ENCODE measurements at regions not wholly inside any gene's neighbourhood (a gene's known extent, or its start where the extent isn't known, plus 50 kb on each side); places are given as distances from the start of the nearest gene placed in this dataset.

DNA sequence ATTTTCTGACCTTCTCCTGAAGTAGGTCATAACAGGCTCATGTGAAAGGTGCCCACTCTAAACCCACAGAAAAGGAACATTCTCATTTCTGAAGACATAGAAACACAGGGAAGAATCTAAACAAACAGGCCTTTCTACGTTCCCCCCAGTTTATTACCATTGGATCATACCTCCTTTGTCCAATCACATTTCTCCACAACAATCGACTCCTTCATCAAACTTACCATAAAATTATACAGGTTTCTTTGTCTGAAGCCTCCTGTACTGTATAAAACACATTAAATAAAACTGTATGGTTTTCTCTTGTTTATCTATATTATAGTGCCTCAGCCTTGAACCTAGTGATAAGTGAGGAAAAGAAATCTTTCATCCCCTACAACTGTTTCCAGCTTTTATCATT, 340.7 kb downstream of the ENC1 start:
- Histone ChIP-seq H3K9me2 (ENCODE audit: insufficient read depth) (peaks cover 9% of the 10 kb centered on the region), H3K4me3 (no peak overlapping the region), H4K20me1 (replicated peaks; ENCODE audit: insufficient read depth) (no peaks in the 10 kb centered on the region), H3K27me3 (ENCODE audit: insufficient read depth) (no peaks in the 10 kb centered on the region), H2AFZ (no peak overlapping the region), H3K36me3 (ENCODE audit: insufficient read depth) (no peaks in the 10 kb centered on the region), H3F3A (replicated peaks; ENCODE audit: low read depth) (no peaks in the 10 kb centered on the region), H3K27ac (ENCODE audit: low read depth) (no peak overlapping the region), H3K4me2 (no peak overlapping the region), H3K79me2 (replicated peaks; ENCODE audit: insufficient read depth) (no peaks in the 10 kb centered on the region), H3K4me1 (ENCODE audit: insufficient read depth) (no peaks in the 10 kb centered on the region)
- ATAC-seq (no peak), DNase-seq (ENCODE audit: low spot score) (no peak)
- Mint-ChIP-seq H3K9me3 (no peaks in the 10 kb centered on the region), H3K36me3 (ENCODE audit: low read depth) (no peaks in the 10 kb centered on the region), H3K27ac (no peak overlapping the region), H3K4me3 (no peak overlapping the region), H3K27me3 (ENCODE audit: insufficient read depth, low read depth, poor library complexity) (peaks cover 2% of the 10 kb centered on the region), H3K4me1 (no peaks in the 10 kb centered on the region)
- TF ChIP-seq CREB1 (CRISPR knock-in tag; IDR thresholded peaks at IDR 0.05; ENCODE audit: low read depth) (no peak), EZH2 (IDR thresholded peaks at IDR 0.05; ENCODE audit: low read depth, unreplicated experiment) (no peak), ZNF331 (CRISPR knock-in tag; IDR thresholded peaks at IDR 0.05; ENCODE audit: low read depth) (no peak)
- TF ChIP-seq, protein P1, sequence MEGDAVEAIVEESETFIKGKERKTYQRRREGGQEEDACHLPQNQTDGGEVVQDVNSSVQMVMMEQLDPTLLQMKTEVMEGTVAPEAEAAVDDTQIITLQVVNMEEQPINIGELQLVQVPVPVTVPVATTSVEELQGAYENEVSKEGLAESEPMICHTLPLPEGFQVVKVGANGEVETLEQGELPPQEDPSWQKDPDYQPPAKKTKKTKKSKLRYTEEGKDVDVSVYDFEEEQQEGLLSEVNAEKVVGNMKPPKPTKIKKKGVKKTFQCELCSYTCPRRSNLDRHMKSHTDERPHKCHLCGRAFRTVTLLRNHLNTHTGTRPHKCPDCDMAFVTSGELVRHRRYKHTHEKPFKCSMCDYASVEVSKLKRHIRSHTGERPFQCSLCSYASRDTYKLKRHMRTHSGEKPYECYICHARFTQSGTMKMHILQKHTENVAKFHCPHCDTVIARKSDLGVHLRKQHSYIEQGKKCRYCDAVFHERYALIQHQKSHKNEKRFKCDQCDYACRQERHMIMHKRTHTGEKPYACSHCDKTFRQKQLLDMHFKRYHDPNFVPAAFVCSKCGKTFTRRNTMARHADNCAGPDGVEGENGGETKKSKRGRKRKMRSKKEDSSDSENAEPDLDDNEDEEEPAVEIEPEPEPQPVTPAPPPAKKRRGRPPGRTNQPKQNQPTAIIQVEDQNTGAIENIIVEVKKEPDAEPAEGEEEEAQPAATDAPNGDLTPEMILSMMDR (conservative IDR thresholded peaks at IDR 0.05; ENCODE audit: low read depth in 2 of 2): no peak

DNA sequence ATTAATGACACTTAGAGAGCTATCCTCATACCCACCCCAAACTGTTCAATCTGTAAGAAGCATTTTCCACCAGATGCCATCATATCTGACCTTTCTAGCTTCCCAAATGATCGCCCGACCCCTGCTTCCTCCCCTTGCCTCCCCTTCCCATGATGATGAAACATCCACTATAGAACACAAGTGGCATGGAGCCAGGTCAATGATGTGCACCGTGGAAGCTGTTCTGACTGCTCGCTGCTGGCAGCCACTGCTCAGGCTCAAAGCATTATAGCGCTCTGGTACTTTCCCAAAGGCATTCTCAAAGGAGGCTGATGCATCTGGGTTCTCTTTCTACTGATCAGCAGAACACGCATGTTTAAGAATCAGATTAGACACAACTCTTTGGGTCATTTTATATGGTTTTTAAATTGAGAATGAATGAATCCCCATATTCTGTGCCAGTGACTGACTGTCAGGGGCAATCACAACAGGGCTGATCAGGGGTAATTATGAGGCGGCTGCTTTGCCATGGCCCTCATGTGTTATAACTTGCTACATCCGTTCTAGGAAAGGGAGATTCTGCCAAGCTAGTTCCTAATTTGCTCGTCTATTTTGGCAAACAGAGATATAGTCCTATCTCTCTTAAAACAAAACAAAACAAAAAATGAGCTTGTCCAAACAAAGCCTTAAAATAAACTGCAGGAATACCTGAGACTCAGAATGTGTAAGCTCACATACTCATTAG, 343.7 kb downstream of the ENC1 start:
- H3F3A ChIP-seq (replicated peaks; ENCODE audit: low read depth): no peaks in the 10 kb centered on the region
- no peak overlapping the region for H3K4me3 ChIP-seq
- no peak for ATAC-seq
- peaks cover 4% of the 10 kb centered on the region for H3K27me3 Mint-ChIP-seq (ENCODE audit: insufficient read depth, low read depth, poor library complexity)
- H3K27ac Mint-ChIP-seq: no peak overlapping the region
- no peak overlapping the region for H3K4me3 Mint-ChIP-seq
- no peaks in the 10 kb centered on the region for H3K4me1 Mint-ChIP-seq
- no peaks in the 10 kb centered on the region for H3K27me3 ChIP-seq (ENCODE audit: insufficient read depth)
- H3K27ac ChIP-seq (ENCODE audit: low read depth): no peak overlapping the region
- H3K9me3 Mint-ChIP-seq: no peaks in the 10 kb centered on the region
- H3K9me2 ChIP-seq (ENCODE audit: insufficient read depth): peaks cover 6% of the 10 kb centered on the region; the same call in 1 of the 2 replicates
- H2AFZ ChIP-seq: no peak overlapping the region
- H4K20me1 ChIP-seq (replicated peaks; ENCODE audit: insufficient read depth): no peaks in the 10 kb centered on the region
- no peaks in the 10 kb centered on the region for H3K36me3 Mint-ChIP-seq (ENCODE audit: low read depth)
- no peak overlapping the region for H3K4me2 ChIP-seq
- H3K79me2 ChIP-seq (replicated peaks; ENCODE audit: insufficient read depth): no peaks in the 10 kb centered on the region
- DNase-seq (ENCODE audit: low spot score): no peak
- H3K4me1 ChIP-seq (ENCODE audit: insufficient read depth): no peaks in the 10 kb centered on the region
- no peaks in the 10 kb centered on the region for H3K36me3 ChIP-seq (ENCODE audit: insufficient read depth)
- no peak for TF ChIP-seq ZNF114 (CRISPR knock-in tag; IDR thresholded peaks at IDR 0.05)
- no peak for TF ChIP-seq STAT1 (IDR thresholded peaks at IDR 0.05; ENCODE audit: unreplicated experiment)
- no peak for TF ChIP-seq ZNF331 (CRISPR knock-in tag; IDR thresholded peaks at IDR 0.05; ENCODE audit: low read depth)
- TF ChIP-seq, protein P2, sequence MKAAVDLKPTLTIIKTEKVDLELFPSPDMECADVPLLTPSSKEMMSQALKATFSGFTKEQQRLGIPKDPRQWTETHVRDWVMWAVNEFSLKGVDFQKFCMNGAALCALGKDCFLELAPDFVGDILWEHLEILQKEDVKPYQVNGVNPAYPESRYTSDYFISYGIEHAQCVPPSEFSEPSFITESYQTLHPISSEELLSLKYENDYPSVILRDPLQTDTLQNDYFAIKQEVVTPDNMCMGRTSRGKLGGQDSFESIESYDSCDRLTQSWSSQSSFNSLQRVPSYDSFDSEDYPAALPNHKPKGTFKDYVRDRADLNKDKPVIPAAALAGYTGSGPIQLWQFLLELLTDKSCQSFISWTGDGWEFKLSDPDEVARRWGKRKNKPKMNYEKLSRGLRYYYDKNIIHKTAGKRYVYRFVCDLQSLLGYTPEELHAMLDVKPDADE (IDR thresholded peaks at IDR 0.05): no peak
- TF ChIP-seq JUNB (IDR thresholded peaks at IDR 0.05; ENCODE audit: unreplicated experiment): no peak
- TF ChIP-seq, protein P1 (conservative IDR thresholded peaks at IDR 0.05; ENCODE audit: low read depth in 2 of 2): no peak
- no peak for TF ChIP-seq EZH2 (IDR thresholded peaks at IDR 0.05; ENCODE audit: low read depth, unreplicated experiment)
- TF ChIP-seq, protein P3, sequence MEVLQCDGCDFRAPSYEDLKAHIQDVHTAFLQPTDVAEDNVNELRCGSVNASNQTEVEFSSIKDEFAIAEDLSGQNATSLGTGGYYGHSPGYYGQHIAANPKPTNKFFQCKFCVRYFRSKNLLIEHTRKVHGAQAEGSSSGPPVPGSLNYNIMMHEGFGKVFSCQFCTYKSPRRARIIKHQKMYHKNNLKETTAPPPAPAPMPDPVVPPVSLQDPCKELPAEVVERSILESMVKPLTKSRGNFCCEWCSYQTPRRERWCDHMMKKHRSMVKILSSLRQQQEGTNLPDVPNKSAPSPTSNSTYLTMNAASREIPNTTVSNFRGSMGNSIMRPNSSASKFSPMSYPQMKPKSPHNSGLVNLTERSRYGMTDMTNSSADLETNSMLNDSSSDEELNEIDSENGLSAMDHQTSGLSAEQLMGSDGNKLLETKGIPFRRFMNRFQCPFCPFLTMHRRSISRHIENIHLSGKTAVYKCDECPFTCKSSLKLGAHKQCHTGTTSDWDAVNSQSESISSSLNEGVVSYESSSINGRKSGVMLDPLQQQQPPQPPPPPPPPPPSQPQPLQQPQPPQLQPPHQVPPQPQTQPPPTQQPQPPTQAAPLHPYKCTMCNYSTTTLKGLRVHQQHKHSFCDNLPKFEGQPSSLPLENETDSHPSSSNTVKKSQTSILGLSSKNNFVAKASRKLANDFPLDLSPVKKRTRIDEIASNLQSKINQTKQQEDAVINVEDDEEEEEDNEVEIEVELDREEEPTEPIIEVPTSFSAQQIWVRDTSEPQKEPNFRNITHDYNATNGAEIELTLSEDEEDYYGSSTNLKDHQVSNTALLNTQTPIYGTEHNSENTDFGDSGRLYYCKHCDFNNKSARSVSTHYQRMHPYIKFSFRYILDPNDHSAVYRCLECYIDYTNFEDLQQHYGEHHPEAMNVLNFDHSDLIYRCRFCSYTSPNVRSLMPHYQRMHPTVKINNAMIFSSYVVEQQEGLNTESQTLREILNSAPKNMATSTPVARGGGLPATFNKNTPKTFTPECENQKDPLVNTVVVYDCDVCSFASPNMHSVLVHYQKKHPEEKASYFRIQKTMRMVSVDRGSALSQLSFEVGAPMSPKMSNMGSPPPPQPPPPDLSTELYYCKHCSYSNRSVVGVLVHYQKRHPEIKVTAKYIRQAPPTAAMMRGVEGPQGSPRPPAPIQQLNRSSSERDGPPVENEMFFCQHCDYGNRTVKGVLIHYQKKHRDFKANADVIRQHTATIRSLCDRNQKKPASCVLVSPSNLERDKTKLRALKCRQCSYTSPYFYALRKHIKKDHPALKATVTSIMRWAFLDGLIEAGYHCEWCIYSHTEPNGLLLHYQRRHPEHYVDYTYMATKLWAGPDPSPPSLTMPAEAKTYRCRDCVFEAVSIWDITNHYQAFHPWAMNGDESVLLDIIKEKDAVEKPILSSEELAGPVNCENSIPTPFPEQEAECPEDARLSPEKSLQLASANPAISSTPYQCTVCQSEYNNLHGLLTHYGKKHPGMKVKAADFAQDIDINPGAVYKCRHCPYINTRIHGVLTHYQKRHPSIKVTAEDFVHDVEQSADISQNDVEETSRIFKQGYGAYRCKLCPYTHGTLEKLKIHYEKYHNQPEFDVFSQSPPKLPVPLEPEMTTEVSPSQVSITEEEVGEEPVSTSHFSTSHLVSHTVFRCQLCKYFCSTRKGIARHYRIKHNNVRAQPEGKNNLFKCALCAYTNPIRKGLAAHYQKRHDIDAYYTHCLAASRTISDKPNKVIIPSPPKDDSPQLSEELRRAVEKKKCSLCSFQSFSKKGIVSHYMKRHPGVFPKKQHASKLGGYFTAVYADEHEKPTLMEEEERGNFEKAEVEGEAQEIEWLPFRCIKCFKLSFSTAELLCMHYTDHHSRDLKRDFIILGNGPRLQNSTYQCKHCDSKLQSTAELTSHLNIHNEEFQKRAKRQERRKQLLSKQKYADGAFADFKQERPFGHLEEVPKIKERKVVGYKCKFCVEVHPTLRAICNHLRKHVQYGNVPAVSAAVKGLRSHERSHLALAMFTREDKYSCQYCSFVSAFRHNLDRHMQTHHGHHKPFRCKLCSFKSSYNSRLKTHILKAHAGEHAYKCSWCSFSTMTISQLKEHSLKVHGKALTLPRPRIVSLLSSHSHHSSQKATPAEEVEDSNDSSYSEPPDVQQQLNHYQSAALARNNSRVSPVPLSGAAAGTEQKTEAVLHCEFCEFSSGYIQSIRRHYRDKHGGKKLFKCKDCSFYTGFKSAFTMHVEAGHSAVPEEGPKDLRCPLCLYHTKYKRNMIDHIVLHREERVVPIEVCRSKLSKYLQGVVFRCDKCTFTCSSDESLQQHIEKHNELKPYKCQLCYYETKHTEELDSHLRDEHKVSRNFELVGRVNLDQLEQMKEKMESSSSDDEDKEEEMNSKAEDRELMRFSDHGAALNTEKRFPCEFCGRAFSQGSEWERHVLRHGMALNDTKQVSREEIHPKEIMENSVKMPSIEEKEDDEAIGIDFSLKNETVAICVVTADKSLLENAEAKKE (CRISPR knock-in tag; IDR thresholded peaks at IDR 0.05): no peak

All from GM23338 (cell line).